ENCODE measurements at regions not wholly inside any gene's neighbourhood (a gene's known extent, or its start where the extent isn't known, plus 50 kb on each side); places are given as distances from the start of the nearest gene placed in this dataset.

- Histone ChIP-seq H3K9me3 (no peaks in the 10 kb centered on the region), H3K4me1 (no peaks in the 10 kb centered on the region), H3K4me3 (replicated peaks in 1 of 3) (no peak overlapping the region), H3K27me3 (no peaks in the 10 kb centered on the region), H3K27ac (no peak overlapping the region), H3K36me3 (no peaks in the 10 kb centered on the region)
- no peak for TF ChIP-seq POLR2A (IDR thresholded peaks at IDR 0.05)
- TF ChIP-seq, protein P1, sequence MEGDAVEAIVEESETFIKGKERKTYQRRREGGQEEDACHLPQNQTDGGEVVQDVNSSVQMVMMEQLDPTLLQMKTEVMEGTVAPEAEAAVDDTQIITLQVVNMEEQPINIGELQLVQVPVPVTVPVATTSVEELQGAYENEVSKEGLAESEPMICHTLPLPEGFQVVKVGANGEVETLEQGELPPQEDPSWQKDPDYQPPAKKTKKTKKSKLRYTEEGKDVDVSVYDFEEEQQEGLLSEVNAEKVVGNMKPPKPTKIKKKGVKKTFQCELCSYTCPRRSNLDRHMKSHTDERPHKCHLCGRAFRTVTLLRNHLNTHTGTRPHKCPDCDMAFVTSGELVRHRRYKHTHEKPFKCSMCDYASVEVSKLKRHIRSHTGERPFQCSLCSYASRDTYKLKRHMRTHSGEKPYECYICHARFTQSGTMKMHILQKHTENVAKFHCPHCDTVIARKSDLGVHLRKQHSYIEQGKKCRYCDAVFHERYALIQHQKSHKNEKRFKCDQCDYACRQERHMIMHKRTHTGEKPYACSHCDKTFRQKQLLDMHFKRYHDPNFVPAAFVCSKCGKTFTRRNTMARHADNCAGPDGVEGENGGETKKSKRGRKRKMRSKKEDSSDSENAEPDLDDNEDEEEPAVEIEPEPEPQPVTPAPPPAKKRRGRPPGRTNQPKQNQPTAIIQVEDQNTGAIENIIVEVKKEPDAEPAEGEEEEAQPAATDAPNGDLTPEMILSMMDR (IDR thresholded peaks at IDR 0.05) = no peak
- DNase-seq = no peak
- intact Hi-C loops (cut with DNase I) = no loop called here
Observed at GRCh38 chr16:47984669-47985068, 171.1 kb downstream of the ABCC12 start.

DNA sequence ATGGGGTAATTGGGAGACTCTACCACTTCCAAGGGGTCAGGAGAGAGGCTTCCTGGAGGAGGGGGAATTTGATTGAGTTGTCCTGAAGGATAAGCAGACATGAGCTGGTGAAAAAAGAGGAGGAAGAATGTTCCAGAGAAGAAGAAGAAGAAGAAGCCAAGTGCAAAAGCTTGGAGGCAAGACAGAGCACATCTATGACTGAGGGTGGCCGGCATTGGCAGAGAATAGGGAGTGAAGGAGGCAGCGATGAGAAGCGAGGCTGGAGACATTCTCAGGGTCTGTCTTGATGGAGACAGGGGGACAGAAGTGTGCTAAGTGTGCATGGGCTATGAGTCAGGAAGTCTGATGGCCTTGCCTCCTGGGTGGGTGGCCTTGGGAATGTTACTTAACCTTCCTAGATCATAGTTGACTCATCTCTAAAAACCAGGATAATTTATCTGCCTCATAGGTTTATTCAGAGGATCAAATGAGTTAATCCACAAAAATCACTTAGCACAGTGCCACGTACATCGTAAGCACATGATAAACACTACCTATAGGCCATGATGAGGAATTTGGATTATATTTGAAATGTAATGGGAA is 171.7 kb downstream of the ABCC12 start:
- WGBS, 2 donors = 88 to 93% methylated on average over 5 of the region's 5 CpGs
- no peak for DNase-seq
- H3K27me3 ChIP-seq = no peaks in the 10 kb centered on the region
- no peaks in the 10 kb centered on the region for H3K36me3 ChIP-seq
- intact Hi-C loops (cut with DNase I) = no loop called here
- H3K27ac ChIP-seq = no peak overlapping the region
- no peak for TF ChIP-seq POLR2A (IDR thresholded peaks at IDR 0.05)
- TF ChIP-seq, protein P1 (IDR thresholded peaks at IDR 0.05) = no peak
- no peak overlapping the region for H3K4me3 ChIP-seq (replicated peaks in 1 of 3)
- no peaks in the 10 kb centered on the region for H3K4me1 ChIP-seq
- H3K9me3 ChIP-seq = no peaks in the 10 kb centered on the region

GRCh38 chr16:47980212-47980611 is 175.6 kb downstream of the ABCC12 start:
- no peak for DNase-seq
- no peaks in the 10 kb centered on the region for H3K36me3 ChIP-seq
- H3K27me3 ChIP-seq = no peaks in the 10 kb centered on the region
- WGBS, 2 donors = 79 to 80% methylated on average over 8 of the region's 8 CpGs
- H3K4me1 ChIP-seq = no peaks in the 10 kb centered on the region
- no peaks in the 10 kb centered on the region for H3K9me3 ChIP-seq
- TF ChIP-seq POLR2A (IDR thresholded peaks at IDR 0.05) = no peak
- TF ChIP-seq, protein P1 (IDR thresholded peaks at IDR 0.05) = no peak
- no peak overlapping the region for H3K4me3 ChIP-seq (replicated peaks in 1 of 3)
- no peak overlapping the region for H3K27ac ChIP-seq
- intact Hi-C loops (cut with DNase I) = no loop called here

DNA sequence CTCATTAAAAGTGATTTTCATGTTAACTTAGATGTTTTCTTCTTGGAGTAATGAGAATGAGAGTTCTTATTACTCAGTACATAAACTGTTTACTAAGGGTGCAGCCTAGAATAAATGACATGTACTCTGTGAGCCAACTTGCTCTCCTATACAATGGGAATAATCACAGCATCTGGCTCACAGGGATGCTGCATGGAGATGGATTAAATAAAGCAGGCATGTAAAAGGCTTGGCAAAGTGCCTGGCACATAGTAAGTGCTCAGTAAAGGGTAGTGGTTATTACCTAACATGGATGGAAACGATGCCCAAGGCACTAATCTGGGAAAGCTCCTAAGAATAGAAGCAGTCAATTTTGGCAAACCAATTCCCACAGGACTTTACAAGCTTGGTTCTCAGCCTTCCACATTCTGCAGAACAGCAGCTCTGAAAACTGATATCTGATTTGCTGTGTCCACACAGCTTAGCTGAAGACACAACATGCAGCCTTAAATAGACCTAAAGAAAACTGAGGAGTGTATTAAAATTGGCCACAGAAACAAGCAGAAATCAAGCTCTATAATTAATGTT is 176.1 kb downstream of the ABCC12 start:
- H3K4me1 ChIP-seq = no peaks in the 10 kb centered on the region
- H3K27me3 ChIP-seq = no peaks in the 10 kb centered on the region
- 65 to 77% methylated on average over 1 of the region's 1 CpG for WGBS, 2 donors
- H3K9me3 ChIP-seq = no peaks in the 10 kb centered on the region
- DNase-seq = no peak
- H3K36me3 ChIP-seq = no peaks in the 10 kb centered on the region
- no peak overlapping the region for H3K27ac ChIP-seq
- intact Hi-C loops (cut with DNase I) = no loop called here
- H3K4me3 ChIP-seq (replicated peaks in 1 of 3) = no peak overlapping the region
- TF ChIP-seq, protein P1 (IDR thresholded peaks at IDR 0.05) = no peak
- no peak for TF ChIP-seq POLR2A (IDR thresholded peaks at IDR 0.05)

- H3K4me1 ChIP-seq = no peaks in the 10 kb centered on the region
- intact Hi-C loops (cut with DNase I) = no loop called here
- no peaks in the 10 kb centered on the region for H3K9me3 ChIP-seq
- WGBS, 2 donors = 31 to 41% methylated on average over 5 of the region's 5 CpGs
- no peaks in the 10 kb centered on the region for H3K27me3 ChIP-seq
- no peak for DNase-seq
- no peak overlapping the region for H3K27ac ChIP-seq
- H3K4me3 ChIP-seq (replicated peaks in 1 of 3) = no peak overlapping the region
- no peak for TF ChIP-seq POLR2A (IDR thresholded peaks at IDR 0.05)
- TF ChIP-seq, protein P1 (IDR thresholded peaks at IDR 0.05) = no peak
- no peaks in the 10 kb centered on the region for H3K36me3 ChIP-seq
Observed at GRCh38 chr16:47979164-47979520, 176.7 kb downstream of the ABCC12 start.
